ENCODE measurements at regions not wholly inside any gene's neighbourhood (a gene's known extent, or its start where the extent isn't known, plus 50 kb on each side); places are given as distances from the start of the nearest gene placed in this dataset.
A peak's percentile ranks its signal among the peaks of the same experiment; 100 is the strongest.

DNA sequence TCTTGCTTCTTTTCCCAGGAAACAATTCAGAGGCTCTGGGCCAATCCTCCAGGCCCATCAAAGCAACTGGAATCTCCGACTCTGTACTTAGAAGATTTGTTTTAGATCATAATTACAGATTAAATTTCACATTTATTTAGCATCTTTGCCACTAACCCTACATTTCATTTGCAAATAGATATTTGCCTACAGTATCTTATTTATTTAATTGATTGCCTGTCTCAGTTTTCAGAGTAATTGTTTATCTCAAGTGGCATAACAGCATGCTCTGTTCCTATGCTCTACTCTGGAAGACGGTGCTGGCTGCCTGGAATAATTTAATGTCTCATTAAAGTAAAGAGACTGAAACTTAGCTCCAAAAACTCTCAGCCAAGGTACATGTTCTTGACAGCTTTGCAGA lies 213.4 kb downstream of the HNMT start:
- no peak for TF ChIP-seq POLR2A (IDR thresholded peaks at IDR 0.05)
- peak; percentile 10 for TF ChIP-seq POLR2AphosphoS5 (IDR thresholded peaks at IDR 0.05)

DNA sequence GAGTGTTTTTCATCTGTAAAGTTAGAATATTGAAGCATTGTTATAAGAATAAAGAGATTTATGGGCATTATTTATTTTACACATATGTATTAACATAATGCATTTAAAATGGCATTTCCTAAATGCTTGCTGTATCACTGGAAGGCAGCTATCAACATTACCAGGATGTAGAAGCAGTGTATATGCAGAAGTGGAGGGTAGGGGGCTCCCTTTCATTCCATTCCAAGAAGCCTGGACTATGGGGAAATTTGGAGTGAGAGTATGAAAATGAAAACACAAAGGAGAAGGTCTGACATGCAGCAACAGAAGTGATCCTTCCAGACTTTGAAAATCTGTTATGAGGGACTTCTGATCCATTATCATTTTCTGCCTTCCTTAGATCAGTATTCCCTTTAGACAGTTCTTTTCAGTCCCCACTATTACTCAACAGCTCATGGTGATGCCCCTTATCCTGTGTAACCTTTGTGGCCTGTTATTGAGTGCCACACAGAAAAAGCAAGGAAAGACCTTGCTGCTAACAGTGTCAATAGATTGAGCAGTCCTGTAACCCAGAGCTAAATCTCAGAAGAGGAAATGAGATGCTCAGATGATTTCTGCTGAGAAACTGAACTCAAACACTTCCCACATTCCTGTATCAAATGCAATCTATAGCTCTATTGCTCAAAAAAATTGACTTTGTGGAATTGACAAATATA lies 216.6 kb downstream of the HNMT start:
- Histone ChIP-seq H3K4me3 (no peak overlapping the region), H3K27me3 (replicated peaks; ENCODE audit: insufficient read depth) (no peaks in the 10 kb centered on the region), H3K4me1 (replicated peaks) (no peaks in the 10 kb centered on the region), H3K36me3 (no peaks in the 10 kb centered on the region), H3K9me3 (no peaks in the 10 kb centered on the region), H3K27ac (no peak overlapping the region)
- TF ChIP-seq, protein P1, sequence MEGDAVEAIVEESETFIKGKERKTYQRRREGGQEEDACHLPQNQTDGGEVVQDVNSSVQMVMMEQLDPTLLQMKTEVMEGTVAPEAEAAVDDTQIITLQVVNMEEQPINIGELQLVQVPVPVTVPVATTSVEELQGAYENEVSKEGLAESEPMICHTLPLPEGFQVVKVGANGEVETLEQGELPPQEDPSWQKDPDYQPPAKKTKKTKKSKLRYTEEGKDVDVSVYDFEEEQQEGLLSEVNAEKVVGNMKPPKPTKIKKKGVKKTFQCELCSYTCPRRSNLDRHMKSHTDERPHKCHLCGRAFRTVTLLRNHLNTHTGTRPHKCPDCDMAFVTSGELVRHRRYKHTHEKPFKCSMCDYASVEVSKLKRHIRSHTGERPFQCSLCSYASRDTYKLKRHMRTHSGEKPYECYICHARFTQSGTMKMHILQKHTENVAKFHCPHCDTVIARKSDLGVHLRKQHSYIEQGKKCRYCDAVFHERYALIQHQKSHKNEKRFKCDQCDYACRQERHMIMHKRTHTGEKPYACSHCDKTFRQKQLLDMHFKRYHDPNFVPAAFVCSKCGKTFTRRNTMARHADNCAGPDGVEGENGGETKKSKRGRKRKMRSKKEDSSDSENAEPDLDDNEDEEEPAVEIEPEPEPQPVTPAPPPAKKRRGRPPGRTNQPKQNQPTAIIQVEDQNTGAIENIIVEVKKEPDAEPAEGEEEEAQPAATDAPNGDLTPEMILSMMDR (IDR thresholded peaks at IDR 0.05): no peak
- no peak for TF ChIP-seq POLR2AphosphoS5 (IDR thresholded peaks at IDR 0.05)
- no peak for TF ChIP-seq POLR2A (IDR thresholded peaks at IDR 0.05)
- intact Hi-C loops (cut with DNase I): no loop called here
- no peak for DNase-seq (ENCODE audit: low spot score)

More for the DNA sequence above, 213.4 kb downstream of the HNMT start:
- Histone ChIP-seq H3K4me1 (replicated peaks) (no peaks in the 10 kb centered on the region), H3K27ac (no peak overlapping the region), H3K9me3 (no peaks in the 10 kb centered on the region), H3K36me3 (no peaks in the 10 kb centered on the region), H3K4me3 (no peak overlapping the region), H3K27me3 (replicated peaks; ENCODE audit: insufficient read depth) (no peaks in the 10 kb centered on the region)
- 15% methylated on average over 2 of the region's 2 CpGs for WGBS
- no peak for DNase-seq (ENCODE audit: low spot score)
- intact Hi-C loops (cut with DNase I): no loop called here

GRCh38 chr2:138182250-138182936 lies 218.1 kb downstream of the HNMT start:
- Histone ChIP-seq H3K9me3 (no peaks in the 10 kb centered on the region), H3K4me1 (replicated peaks) (no peaks in the 10 kb centered on the region), H3K4me3 (no peak overlapping the region), H3K27me3 (replicated peaks; ENCODE audit: insufficient read depth) (no peaks in the 10 kb centered on the region), H3K27ac (no peak overlapping the region), H3K36me3 (no peaks in the 10 kb centered on the region)
- no peak for DNase-seq (ENCODE audit: low spot score)
- intact Hi-C loops (cut with DNase I): no loop called here
- 16% methylated on average over 6 of the region's 6 CpGs for WGBS
- TF ChIP-seq POLR2AphosphoS5 (IDR thresholded peaks at IDR 0.05) (no peak), POLR2A (IDR thresholded peaks at IDR 0.05) (no peak)
- TF ChIP-seq, protein P1 (IDR thresholded peaks at IDR 0.05): no peak

DNA sequence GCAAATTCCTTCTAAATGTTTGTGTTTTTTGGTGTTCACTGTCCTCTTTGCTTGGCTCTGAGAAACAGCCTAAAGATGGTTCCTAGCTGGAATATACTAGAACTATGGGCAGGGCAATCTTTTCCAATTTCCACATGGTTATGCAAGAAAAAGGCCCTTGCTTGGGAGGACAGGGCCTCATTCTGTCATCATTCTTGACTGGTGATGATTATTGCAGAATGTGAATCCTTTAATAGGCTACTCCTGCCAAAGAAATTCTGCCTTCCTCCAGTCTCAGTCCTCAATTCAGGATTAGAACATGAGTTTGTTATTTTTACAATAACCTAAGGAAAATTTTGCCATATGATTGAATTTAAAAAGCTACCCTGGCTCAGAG lies 218.7 kb downstream of the HNMT start:
- TF ChIP-seq, protein P1 (IDR thresholded peaks at IDR 0.05): no peak
- TF ChIP-seq POLR2A (IDR thresholded peaks at IDR 0.05): no peak
- no peak for TF ChIP-seq POLR2AphosphoS5 (IDR thresholded peaks at IDR 0.05)
- Histone ChIP-seq H3K36me3 (no peaks in the 10 kb centered on the region), H3K4me3 (no peak overlapping the region), H3K4me1 (replicated peaks) (no peaks in the 10 kb centered on the region), H3K27ac (no peak overlapping the region), H3K9me3 (no peaks in the 10 kb centered on the region), H3K27me3 (replicated peaks; ENCODE audit: insufficient read depth) (no peaks in the 10 kb centered on the region)
- no peak for DNase-seq (ENCODE audit: low spot score)
- intact Hi-C loops (cut with DNase I): no loop called here

- Histone ChIP-seq H3K27me3 (replicated peaks; ENCODE audit: insufficient read depth) (no peaks in the 10 kb centered on the region), H3K4me1 (replicated peaks) (no peaks in the 10 kb centered on the region), H3K36me3 (no peaks in the 10 kb centered on the region), H3K9me3 (no peaks in the 10 kb centered on the region), H3K27ac (no peak overlapping the region), H3K4me3 (no peak overlapping the region)
- TF ChIP-seq, protein P1 (IDR thresholded peaks at IDR 0.05): no peak
- TF ChIP-seq POLR2AphosphoS5 (IDR thresholded peaks at IDR 0.05) (no peak), POLR2A (IDR thresholded peaks at IDR 0.05) (no peak)
- no peak for DNase-seq (ENCODE audit: low spot score)
- intact Hi-C loops (cut with DNase I): no loop called here
- 78% methylated on average over 2 of the region's 2 CpGs for WGBS
Observed at GRCh38 chr2:138183705-138184104, 219.4 kb downstream of the HNMT start.
